WERI-Rb-1 (cell line): ENCODE measurements at regions not wholly inside any gene's neighbourhood (a gene's known extent, or its start where the extent isn't known, plus 50 kb on each side); places are given as distances from the start of the nearest gene placed in this dataset.

Experiments used
- DNase-seq: peaks from one replicate; pipeline ENCODE4 v3.0.0-alpha.2; 2020
- H3K27ac ChIP-seq: fragments of 250-450 bp; sonication (Bioruptor Pico); 2 replicates; pipeline ENCODE4 v1.5.1; 2020; ENCODE audit warnings: mild to moderate bottlenecking, moderate library complexity
- H3K27me3 ChIP-seq: fragments of 250-450 bp; sonication (Bioruptor Pico); 2 replicates; pipeline ENCODE4 v1.5.1; 2021; ENCODE audit warnings: mild to moderate bottlenecking, low read depth, moderate library complexity; ENCODE audit not compliant: insufficient read depth, severe bottlenecking
- H3K36me3 ChIP-seq: fragments of 250-450 bp; sonication (Bioruptor Pico); 2 replicates; pipeline ENCODE4 v1.5.1; 2020; ENCODE audit warnings: mild to moderate bottlenecking, moderate library complexity
- H3K4me3 ChIP-seq: 2 replicates; pipeline ENCODE4 v1.5.1; 2011; ENCODE audit warnings: low read depth, mild to moderate bottlenecking, control low read depth, low read length
- H3K9me3 ChIP-seq: fragments of 250-450 bp; sonication (Bioruptor Pico); 2 replicates; pipeline ENCODE4 v1.5.1; 2021; ENCODE audit warnings: mild to moderate bottlenecking, moderate library complexity; ENCODE audit not compliant: severe bottlenecking
- TF ChIP-seq, protein P1 (sequence below): IDR thresholded peaks from 2 replicates; pipeline ENCODE4 v1.5.1; 2011; ENCODE audit warnings: low read depth, mild to moderate bottlenecking, control low read depth, inconsistent platforms, low read length

DNA sequence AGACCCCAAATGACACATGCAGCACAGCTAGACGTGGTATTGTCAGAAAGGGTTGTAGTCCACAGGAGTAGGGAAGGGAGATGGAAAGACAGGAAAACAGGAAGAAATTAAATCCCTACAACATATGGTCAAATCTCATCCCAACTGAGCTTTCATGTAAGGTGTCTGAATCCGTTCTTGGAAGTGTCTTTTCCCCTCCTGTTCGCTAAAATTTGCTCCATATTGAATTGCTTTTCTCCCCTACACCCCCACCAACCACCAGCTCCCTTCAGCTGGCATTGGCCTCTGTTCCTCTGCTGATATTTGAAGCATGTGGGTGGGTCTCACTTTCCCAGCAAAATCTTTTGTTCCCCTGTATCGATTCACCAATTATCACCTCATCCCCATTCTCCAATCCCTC, 376.2 kb upstream of the WWC1 start:
- H3K4me3 ChIP-seq: no peak overlapping the region
- no peaks in the 10 kb centered on the region for H3K36me3 ChIP-seq
- no peaks in the 10 kb centered on the region for H3K9me3 ChIP-seq
- H3K27me3 ChIP-seq: no peaks in the 10 kb centered on the region
- no peak overlapping the region for H3K27ac ChIP-seq
- TF ChIP-seq, protein P1, sequence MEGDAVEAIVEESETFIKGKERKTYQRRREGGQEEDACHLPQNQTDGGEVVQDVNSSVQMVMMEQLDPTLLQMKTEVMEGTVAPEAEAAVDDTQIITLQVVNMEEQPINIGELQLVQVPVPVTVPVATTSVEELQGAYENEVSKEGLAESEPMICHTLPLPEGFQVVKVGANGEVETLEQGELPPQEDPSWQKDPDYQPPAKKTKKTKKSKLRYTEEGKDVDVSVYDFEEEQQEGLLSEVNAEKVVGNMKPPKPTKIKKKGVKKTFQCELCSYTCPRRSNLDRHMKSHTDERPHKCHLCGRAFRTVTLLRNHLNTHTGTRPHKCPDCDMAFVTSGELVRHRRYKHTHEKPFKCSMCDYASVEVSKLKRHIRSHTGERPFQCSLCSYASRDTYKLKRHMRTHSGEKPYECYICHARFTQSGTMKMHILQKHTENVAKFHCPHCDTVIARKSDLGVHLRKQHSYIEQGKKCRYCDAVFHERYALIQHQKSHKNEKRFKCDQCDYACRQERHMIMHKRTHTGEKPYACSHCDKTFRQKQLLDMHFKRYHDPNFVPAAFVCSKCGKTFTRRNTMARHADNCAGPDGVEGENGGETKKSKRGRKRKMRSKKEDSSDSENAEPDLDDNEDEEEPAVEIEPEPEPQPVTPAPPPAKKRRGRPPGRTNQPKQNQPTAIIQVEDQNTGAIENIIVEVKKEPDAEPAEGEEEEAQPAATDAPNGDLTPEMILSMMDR: no peak
- DNase-seq: no peak

DNA sequence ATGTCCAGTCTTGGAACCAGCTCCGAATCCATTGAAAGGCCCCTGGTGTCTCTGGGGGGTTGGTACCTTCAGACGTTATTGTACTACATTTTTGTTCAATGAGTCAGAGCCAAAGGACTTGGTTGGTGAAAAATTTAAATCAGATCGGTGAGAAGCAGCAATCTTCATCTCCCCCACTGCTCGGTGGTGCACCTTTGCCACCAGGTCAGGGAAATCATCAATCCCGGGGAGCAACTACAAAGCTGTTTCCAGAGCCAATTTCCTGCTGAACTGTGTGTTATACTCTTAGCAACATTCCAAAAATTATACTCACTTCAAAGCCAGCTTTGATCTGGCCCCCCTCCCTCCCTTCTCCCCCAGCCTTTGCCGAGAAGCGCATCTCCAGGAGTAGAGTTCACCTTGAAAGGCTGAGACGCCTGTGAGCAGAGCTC, 375.2 kb upstream of the WWC1 start:
- H3K9me3 ChIP-seq: no peaks in the 10 kb centered on the region
- no peak for DNase-seq
- no peak overlapping the region for H3K27ac ChIP-seq
- H3K27me3 ChIP-seq: no peaks in the 10 kb centered on the region
- no peak overlapping the region for H3K4me3 ChIP-seq
- H3K36me3 ChIP-seq: no peaks in the 10 kb centered on the region
- TF ChIP-seq, protein P1: no peak

DNA sequence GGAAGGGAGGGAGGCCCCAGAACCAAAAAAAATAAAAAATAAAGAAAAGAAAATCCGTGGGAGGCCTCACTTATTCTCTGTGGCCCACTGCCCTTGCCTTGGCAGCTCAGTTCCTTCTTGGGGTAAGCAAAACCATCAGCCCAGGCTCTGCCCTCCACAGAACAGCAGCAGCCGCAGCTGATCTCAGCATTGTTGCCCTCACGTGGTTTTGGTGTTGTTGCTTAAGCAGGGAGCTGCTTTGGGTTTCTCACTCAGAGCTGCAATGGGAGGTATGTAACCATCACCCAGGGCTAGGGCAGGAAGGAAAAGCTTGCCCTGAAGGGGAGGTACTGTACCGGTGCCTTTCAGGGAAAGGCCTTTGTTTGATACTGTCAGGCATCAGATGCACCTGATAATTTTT, 374.7 kb upstream of the WWC1 start:
- H3K27ac ChIP-seq: no peak overlapping the region
- TF ChIP-seq, protein P1: no peak
- no peaks in the 10 kb centered on the region for H3K27me3 ChIP-seq
- no peaks in the 10 kb centered on the region for H3K9me3 ChIP-seq
- DNase-seq: no peak
- no peak overlapping the region for H3K4me3 ChIP-seq
- H3K36me3 ChIP-seq: no peaks in the 10 kb centered on the region

DNA sequence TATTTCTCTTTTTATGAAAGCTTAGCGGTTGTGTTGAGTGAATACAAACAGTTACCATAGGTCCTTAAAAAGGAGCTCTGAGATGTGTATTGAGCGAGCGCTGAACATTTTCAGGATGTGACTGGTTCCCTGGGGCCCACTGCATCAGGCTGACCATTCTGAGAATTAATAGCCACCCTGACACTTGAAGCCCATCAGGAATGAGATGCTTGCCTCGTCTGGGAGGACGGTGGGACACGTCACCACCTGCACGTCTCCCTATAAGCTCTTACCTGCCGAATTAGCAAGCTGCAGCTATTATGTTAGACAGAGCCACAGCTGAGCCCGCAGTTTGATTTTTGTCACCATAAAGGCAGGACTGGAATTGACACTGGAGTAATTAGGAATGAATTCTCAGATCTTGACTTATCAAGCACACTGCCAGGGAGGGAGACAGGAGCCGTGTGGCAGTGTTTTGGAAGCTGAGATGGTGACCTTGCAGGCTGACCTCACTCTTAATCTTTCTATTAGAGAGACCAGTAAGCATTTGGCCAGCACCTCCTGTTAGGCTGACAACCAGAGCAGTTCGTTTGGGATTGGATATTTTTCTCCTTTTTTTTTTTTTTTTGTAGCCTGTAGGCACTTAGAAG, 373.1 kb upstream of the WWC1 start:
- no peak for DNase-seq
- TF ChIP-seq, protein P1: no peak
- no peak overlapping the region for H3K4me3 ChIP-seq
- no peaks in the 10 kb centered on the region for H3K9me3 ChIP-seq
- H3K27me3 ChIP-seq: no peaks in the 10 kb centered on the region
- H3K36me3 ChIP-seq: no peaks in the 10 kb centered on the region
- no peak overlapping the region for H3K27ac ChIP-seq

DNA sequence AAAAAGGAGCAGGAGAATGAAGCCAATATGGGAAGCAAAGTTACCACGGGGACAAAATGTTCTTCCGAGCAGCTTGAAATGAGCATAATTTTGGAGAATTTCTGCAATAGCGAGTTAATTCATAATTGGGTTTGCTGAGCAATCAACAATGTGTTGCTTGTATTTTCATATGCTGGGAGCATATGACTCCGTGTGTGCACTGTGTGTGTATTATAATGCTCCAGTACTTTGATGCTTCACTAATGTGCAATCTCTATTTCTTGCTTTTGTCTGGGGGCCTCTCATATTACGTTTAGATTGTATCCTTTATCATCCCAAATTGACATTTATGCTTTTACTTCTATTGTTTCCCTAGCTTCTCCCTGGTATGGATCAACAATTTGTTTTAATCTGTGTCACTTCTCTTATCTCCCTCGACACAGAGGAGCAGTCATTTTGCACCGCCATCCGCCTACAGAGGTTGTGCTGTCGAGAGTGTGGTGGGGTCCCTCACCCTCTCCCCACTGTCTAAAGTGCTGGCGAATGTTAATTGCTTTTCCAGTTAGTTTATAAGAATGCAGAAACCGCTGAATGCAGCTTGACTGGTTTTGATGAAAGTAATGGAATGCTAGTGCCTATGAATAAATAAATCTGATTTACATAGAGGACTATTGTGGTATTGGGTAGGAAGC, 372.5 kb upstream of the WWC1 start:
- H3K4me3 ChIP-seq: no peak overlapping the region
- no peaks in the 10 kb centered on the region for H3K9me3 ChIP-seq
- TF ChIP-seq, protein P1: no peak
- H3K27ac ChIP-seq: no peak overlapping the region
- DNase-seq: no peak
- H3K27me3 ChIP-seq: no peaks in the 10 kb centered on the region
- no peaks in the 10 kb centered on the region for H3K36me3 ChIP-seq

DNA sequence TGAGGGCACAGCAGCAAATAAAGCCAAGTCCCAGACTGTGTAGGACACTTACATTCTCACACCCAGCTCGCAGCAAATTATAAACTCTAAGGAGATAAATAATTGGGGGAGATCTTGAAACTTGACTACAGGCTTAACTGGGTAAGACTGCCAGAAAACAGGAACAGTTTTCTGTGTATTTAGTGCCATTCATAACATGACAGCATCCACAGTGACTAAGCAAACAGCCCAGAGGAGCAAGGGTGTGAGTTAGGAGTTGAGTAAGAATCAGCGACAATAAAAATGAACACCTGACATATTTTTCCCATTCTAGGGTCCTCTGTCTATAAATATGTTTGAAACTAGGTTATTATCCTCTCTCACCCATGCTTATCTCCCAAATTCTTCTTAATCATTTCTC, 370.9 kb upstream of the WWC1 start:
- H3K27ac ChIP-seq: no peak overlapping the region
- H3K4me3 ChIP-seq: no peak overlapping the region
- no peak for DNase-seq
- no peaks in the 10 kb centered on the region for H3K27me3 ChIP-seq
- TF ChIP-seq, protein P1: no peak
- H3K36me3 ChIP-seq: no peaks in the 10 kb centered on the region
- H3K9me3 ChIP-seq: no peaks in the 10 kb centered on the region
